ENCODE measurements at regions not wholly inside any gene's neighbourhood (a gene's known extent, or its start where the extent isn't known, plus 50 kb on each side); places are given as distances from the start of the nearest gene placed in this dataset.

DNA sequence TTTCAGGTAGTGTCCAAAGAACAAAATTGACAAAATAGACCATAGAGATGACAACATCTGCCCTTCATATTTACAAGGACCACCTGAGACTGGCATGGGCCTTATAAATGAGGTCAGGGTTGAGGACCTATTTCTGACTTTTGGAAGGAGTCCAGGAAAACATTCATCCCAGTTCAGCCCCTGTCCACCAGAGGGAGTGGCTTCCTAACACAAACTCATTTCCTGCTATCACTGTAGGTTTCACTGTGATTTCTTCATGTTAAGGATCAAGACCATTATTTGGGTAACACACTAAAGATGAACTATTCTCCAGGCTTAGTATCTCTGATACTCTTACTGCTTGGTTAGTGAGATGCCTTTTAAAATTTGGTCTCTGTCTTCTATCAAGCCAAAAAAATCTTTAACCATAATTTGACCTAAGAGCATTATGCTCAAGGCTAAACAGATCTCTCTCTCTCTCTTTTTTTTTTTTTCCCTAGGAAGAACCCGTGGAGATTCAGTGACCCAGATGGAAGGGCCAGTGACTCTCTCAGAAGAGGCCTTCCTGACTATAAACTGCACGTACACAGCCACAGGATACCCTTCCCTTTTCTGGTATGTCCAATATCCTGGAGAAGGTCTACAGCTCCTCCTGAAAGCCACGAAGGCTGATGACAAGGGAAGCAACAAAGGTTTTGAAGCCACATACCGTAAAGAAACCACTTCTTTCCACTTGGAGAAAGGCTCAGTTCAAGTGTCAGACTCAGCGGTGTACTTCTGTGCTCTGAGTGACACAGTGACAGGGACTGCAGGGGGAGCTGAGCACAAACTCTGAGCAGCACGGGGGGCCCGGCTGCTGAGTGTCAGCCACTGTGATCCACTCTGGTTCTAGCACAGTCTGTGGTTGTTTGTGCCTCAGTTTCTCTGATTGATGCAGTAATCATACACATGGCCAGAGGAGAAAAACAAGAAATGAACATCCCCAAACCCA, 267.6 kb upstream of the OR4E1 start:
- H3K9me3 ChIP-seq (ENCODE audit: insufficient read depth, low read depth, low read length), result no peaks in the 10 kb centered on the region
- H3K4me3 ChIP-seq (ENCODE audit: low read length, poor library complexity, severe bottlenecking), result no peak overlapping the region
- H2AFZ ChIP-seq (ENCODE audit: low read length), result peak overlapping the region; percentile 50; the same call in 1 of the 2 replicates
- no peaks in the 10 kb centered on the region for H3K9me2 ChIP-seq (replicated peaks; ENCODE audit: low read depth, low read length)
- no peaks in the 10 kb centered on the region for H3K36me3 ChIP-seq (ENCODE audit: insufficient read depth, low read length)
- H3F3A ChIP-seq (ENCODE audit: low read depth), result no peaks in the 10 kb centered on the region
- no peak for TF ChIP-seq EZH2phosphoT487 (IDR thresholded peaks at IDR 0.05; ENCODE audit: borderline replicate concordance)
- TF ChIP-seq, protein P1, sequence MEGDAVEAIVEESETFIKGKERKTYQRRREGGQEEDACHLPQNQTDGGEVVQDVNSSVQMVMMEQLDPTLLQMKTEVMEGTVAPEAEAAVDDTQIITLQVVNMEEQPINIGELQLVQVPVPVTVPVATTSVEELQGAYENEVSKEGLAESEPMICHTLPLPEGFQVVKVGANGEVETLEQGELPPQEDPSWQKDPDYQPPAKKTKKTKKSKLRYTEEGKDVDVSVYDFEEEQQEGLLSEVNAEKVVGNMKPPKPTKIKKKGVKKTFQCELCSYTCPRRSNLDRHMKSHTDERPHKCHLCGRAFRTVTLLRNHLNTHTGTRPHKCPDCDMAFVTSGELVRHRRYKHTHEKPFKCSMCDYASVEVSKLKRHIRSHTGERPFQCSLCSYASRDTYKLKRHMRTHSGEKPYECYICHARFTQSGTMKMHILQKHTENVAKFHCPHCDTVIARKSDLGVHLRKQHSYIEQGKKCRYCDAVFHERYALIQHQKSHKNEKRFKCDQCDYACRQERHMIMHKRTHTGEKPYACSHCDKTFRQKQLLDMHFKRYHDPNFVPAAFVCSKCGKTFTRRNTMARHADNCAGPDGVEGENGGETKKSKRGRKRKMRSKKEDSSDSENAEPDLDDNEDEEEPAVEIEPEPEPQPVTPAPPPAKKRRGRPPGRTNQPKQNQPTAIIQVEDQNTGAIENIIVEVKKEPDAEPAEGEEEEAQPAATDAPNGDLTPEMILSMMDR (conservative IDR thresholded peaks at IDR 0.05; ENCODE audit: low read length), result peak; percentile 85
- no peaks in the 10 kb centered on the region for H3K79me2 ChIP-seq (ENCODE audit: insufficient read depth, low read length)
- H3K4me1 ChIP-seq (ENCODE audit: insufficient read depth, low read length, poor library complexity, severe bottlenecking), result peaks cover 23% of the 10 kb centered on the region
- H3K9ac ChIP-seq (ENCODE audit: low read depth, low read length, poor library complexity, severe bottlenecking), result no peak overlapping the region
- H3K27me3 ChIP-seq (ENCODE audit: insufficient read depth, low read length, poor library complexity, severe bottlenecking), result no peaks in the 10 kb centered on the region
- H4K20me1 ChIP-seq (ENCODE audit: insufficient read depth, low read length, poor library complexity, severe bottlenecking), result no peaks in the 10 kb centered on the region
- peak overlapping the region; percentile 8 for H3K4me2 ChIP-seq (ENCODE audit: low read depth, low read length, poor library complexity, severe bottlenecking)

DNA sequence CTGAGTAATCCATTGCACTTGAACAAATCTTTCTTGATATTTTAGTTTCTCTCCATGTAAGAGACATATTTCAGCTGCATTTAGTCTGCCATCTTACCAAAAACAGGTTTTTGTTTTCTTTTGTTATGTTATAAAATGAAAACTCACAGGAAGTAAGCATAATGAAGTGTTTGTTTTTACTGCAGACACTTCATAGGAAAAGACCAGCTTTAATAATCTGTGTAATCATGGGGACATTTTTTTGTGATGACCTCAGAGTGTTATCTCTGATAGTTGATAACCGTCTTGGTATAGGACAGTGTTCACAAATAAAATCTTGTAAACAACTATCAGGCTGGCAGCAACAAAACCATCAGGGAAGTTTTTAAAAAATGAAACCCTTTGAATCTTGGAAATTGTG, 266.2 kb upstream of the OR4E1 start:
- H3K9me2 ChIP-seq (replicated peaks; ENCODE audit: low read depth, low read length), result no peaks in the 10 kb centered on the region
- H3K4me1 ChIP-seq (ENCODE audit: insufficient read depth, low read length, poor library complexity, severe bottlenecking), result peaks cover 16% of the 10 kb centered on the region
- no peak overlapping the region for H3K4me2 ChIP-seq (ENCODE audit: low read depth, low read length, poor library complexity, severe bottlenecking)
- no peak overlapping the region for H3K4me3 ChIP-seq (ENCODE audit: low read length, poor library complexity, severe bottlenecking)
- no peak for TF ChIP-seq EZH2phosphoT487 (IDR thresholded peaks at IDR 0.05; ENCODE audit: borderline replicate concordance)
- TF ChIP-seq, protein P1 (conservative IDR thresholded peaks at IDR 0.05; ENCODE audit: low read length), result no peak
- H3K36me3 ChIP-seq (ENCODE audit: insufficient read depth, low read length), result no peaks in the 10 kb centered on the region
- no peak overlapping the region for H3K9ac ChIP-seq (ENCODE audit: low read depth, low read length, poor library complexity, severe bottlenecking)
- H3K9me3 ChIP-seq (ENCODE audit: insufficient read depth, low read depth, low read length), result no peaks in the 10 kb centered on the region
- no peak overlapping the region for H2AFZ ChIP-seq (ENCODE audit: low read length)
- H3K27me3 ChIP-seq (ENCODE audit: insufficient read depth, low read length, poor library complexity, severe bottlenecking), result no peaks in the 10 kb centered on the region
- no peaks in the 10 kb centered on the region for H3F3A ChIP-seq (ENCODE audit: low read depth)
- no peaks in the 10 kb centered on the region for H3K79me2 ChIP-seq (ENCODE audit: insufficient read depth, low read length)
- H4K20me1 ChIP-seq (ENCODE audit: insufficient read depth, low read length, poor library complexity, severe bottlenecking), result no peaks in the 10 kb centered on the region

DNA sequence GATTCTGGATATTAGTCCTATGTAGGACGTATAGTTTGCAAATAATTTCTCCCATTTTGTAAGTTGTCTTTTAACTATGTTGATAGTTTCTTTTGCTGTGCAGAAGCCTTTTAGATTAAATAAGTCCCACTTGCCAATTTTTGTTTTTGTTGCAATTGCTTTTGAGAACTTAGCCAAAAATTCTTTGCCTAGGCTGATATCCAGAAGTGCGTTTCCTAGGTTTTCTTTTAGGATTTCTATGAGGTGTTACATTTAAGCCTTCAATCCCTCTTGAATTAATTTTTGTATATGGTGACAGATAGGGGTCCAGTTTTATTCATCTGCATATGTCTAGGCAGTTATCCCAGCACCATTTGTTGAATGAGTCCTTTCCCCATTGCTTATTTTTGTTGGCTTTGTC, 264.4 kb upstream of the OR4E1 start:
- H3K9me2 ChIP-seq (replicated peaks; ENCODE audit: low read depth, low read length), result no peaks in the 10 kb centered on the region
- H2AFZ ChIP-seq (ENCODE audit: low read length), result no peak overlapping the region
- H3K27me3 ChIP-seq (ENCODE audit: insufficient read depth, low read length, poor library complexity, severe bottlenecking), result no peaks in the 10 kb centered on the region
- H3K4me3 ChIP-seq (ENCODE audit: low read length, poor library complexity, severe bottlenecking), result no peak overlapping the region
- H4K20me1 ChIP-seq (ENCODE audit: insufficient read depth, low read length, poor library complexity, severe bottlenecking), result no peaks in the 10 kb centered on the region
- no peaks in the 10 kb centered on the region for H3K9me3 ChIP-seq (ENCODE audit: insufficient read depth, low read depth, low read length)
- H3K4me1 ChIP-seq (ENCODE audit: insufficient read depth, low read length, poor library complexity, severe bottlenecking), result peaks cover 20% of the 10 kb centered on the region
- H3K36me3 ChIP-seq (ENCODE audit: insufficient read depth, low read length), result no peaks in the 10 kb centered on the region
- TF ChIP-seq, protein P1 (conservative IDR thresholded peaks at IDR 0.05; ENCODE audit: low read length), result no peak
- TF ChIP-seq EZH2phosphoT487 (IDR thresholded peaks at IDR 0.05; ENCODE audit: borderline replicate concordance), result no peak
- no peak overlapping the region for H3K4me2 ChIP-seq (ENCODE audit: low read depth, low read length, poor library complexity, severe bottlenecking)
- H3F3A ChIP-seq (ENCODE audit: low read depth), result no peaks in the 10 kb centered on the region
- H3K9ac ChIP-seq (ENCODE audit: low read depth, low read length, poor library complexity, severe bottlenecking), result no peak overlapping the region
- no peaks in the 10 kb centered on the region for H3K79me2 ChIP-seq (ENCODE audit: insufficient read depth, low read length)

Data from Loucy (cell line).